HepG2 (cell line): ENCODE measurements at regions not wholly inside any gene's neighbourhood (a gene's known extent, or its start where the extent isn't known, plus 50 kb on each side); places are given as distances from the start of the nearest gene placed in this dataset.

ENCODE experiments used
- ATAC-seq: fragments of 200-7000 bp; cut with Tn5 transposase; 3 replicates; pipeline ENCODE4 v1.9.1; 2020; ENCODE audit warnings: mild to moderate bottlenecking, moderate library complexity
- BruUV-seq: library from RNA; stranded (reverse); fragments of 400-500 nt; replicated peaks from 2 replicates; lab custom pipeline; 2021; lab: Mats Ljungman, UMichigan
- CTCF ChIA-PET: fragments of 300-600 bp; formaldehyde crosslinking; extraction: SDS; loops from one replicate; lab custom pipeline; 2021; ENCODE audit warnings: low total read pairs, inconsistent platforms, low intra/inter-chr PET ratio; lab: Yijun Ruan, JAX
- POLR2A ChIA-PET: fragments of 350-600 bp; sonication (Branson Sonifier 250); formaldehyde crosslinking; loops from one replicate; lab custom pipeline; 2020; ENCODE audit warnings: antibody characterized with exemption, inconsistent platforms; lab: Yijun Ruan, JAX
- DNase-seq: peaks from one replicate; pipeline ENCODE4 v3.0.0-alpha.2; 2015; ENCODE audit warnings: low spot score
- FAIRE-seq: peaks from 3 replicates; lab custom pipeline; 2011; peaks lifted over from hg19 to GRCh38; lab: Jason Lieb, UNC
- H2AFZ ChIP-seq: one replicate; pipeline ENCODE4 v1.6.1; 2011; ENCODE audit warnings: low read length, inconsistent platforms
- H3K27ac ChIP-seq: fragments of 300-600 bp; 3 replicates; pipeline ENCODE4 v1.8.0; 2011; ENCODE audit warnings: mixed run types, mild to moderate bottlenecking, mixed read lengths, low read length, inconsistent platforms; ENCODE audit not compliant: insufficient read depth; ENCODE audit errors: extremely low read length
- H3K27me3 ChIP-seq, 2 experiments: fragments of 200-600 bp in 1 of 2; 2 replicates in 1 of 2; 3 replicates in 1 of 2; pipeline versions ENCODE4 v1.6.0 to v1.8.0; 2011; ENCODE audit warnings: low read length in 2 of 2, mild to moderate bottlenecking in 2 of 2, moderate library complexity in 2 of 2, inconsistent platforms in 1 of 2; ENCODE audit not compliant: insufficient read depth in 2 of 2, control insufficient read depth in 1 of 2
- H3K36me3 ChIP-seq, 2 experiments: fragments of 200-600 bp in 1 of 2; replicated peaks in 1 of 2; 2 replicates in 1 of 2; 3 replicates in 1 of 2; pipeline versions ENCODE4 v1.5.1 to v1.8.0; 2011; ENCODE audit warnings: low read length in 2 of 2, inconsistent platforms in 1 of 2; ENCODE audit not compliant: insufficient read depth in 2 of 2, control insufficient read depth in 1 of 2
- H3K4me1 ChIP-seq: 2 replicates; pipeline ENCODE4 v1.5.1; 2012; ENCODE audit warnings: low read length, inconsistent platforms; ENCODE audit not compliant: insufficient read depth
- H3K4me2 ChIP-seq: 2 replicates; pipeline ENCODE4 v1.6.0; 2011; ENCODE audit warnings: low read depth, low read length, inconsistent platforms
- H3K4me3 ChIP-seq, 3 experiments: fragments of 200-600 bp in 1 of 3; sonication (generic), shearing (Covaris generic) in 1 of 3; replicated peaks in 1 of 3; 2 replicates each; pipeline ENCODE4 v1.5.1; 2011 to 2016; ENCODE audit warnings: low read length in 3 of 3, inconsistent platforms in 2 of 3, low read depth in 2 of 3, mild to moderate bottlenecking in 2 of 3, control low read depth in 1 of 3, mixed read lengths in 1 of 3; ENCODE audit not compliant: insufficient read depth in 1 of 3
- H3K79me2 ChIP-seq: one replicate; pipeline ENCODE4 v1.6.1; 2011; ENCODE audit warnings: low read length, inconsistent platforms; ENCODE audit not compliant: insufficient read depth
- H3K9ac ChIP-seq: 2 replicates; pipeline ENCODE4 v1.6.0; 2011; ENCODE audit warnings: mild to moderate bottlenecking, low read depth, low read length, inconsistent platforms; ENCODE audit not compliant: insufficient read depth
- H3K9me3 ChIP-seq: 2 replicates; pipeline ENCODE4 v1.5.1; 2012; ENCODE audit warnings: mild to moderate bottlenecking, low read length
- H4K20me1 ChIP-seq: 2 replicates; pipeline ENCODE4 v1.6.0; 2011; ENCODE audit warnings: inconsistent platforms, mild to moderate bottlenecking, low read length, moderate library complexity; ENCODE audit not compliant: insufficient read depth
- E2F2 ChIP-seq: sonication (generic); formaldehyde crosslinking; IDR thresholded peaks from 2 replicates; pipeline ENCODE4 v1.4.0; 2020; ENCODE audit warnings: missing genetic modification reagents, borderline replicate concordance
- FOXM1 ChIP-seq: sonication (generic); formaldehyde crosslinking; IDR thresholded peaks from 2 replicates; pipeline ENCODE4 v1.5.0; 2020; ENCODE audit warnings: missing genetic modification reagents
- MAFK ChIP-seq, 2 experiments: IDR thresholded peaks in 1 of 2; conservative IDR thresholded peaks in 1 of 2; 2 replicates each; pipeline ENCODE4 v1.6.1; 2011; ENCODE audit warnings: improper control_type of control experiment in 2 of 2, low read length in 2 of 2
- NR3C1 ChIP-seq: sonication (generic); formaldehyde crosslinking; IDR thresholded peaks from 2 replicates; pipeline ENCODE4 v1.4.0; 2020; ENCODE audit warnings: missing genetic modification reagents
- PBX3 ChIP-seq: sonication (generic); formaldehyde crosslinking; IDR thresholded peaks from 2 replicates; pipeline ENCODE4 v1.8.1; 2023; ENCODE audit warnings: missing genetic modification reagents, inconsistent platforms, borderline replicate concordance
- RCOR2 ChIP-seq: IDR thresholded peaks from 2 replicates; pipeline ENCODE4 v1.6.1; 2016; ENCODE audit warnings: missing biosample characterization, missing genetic modification reagents
- RORA ChIP-seq: sonication (generic); formaldehyde crosslinking; IDR thresholded peaks from 2 replicates; pipeline ENCODE4 v1.5.0; 2020; ENCODE audit warnings: mild to moderate bottlenecking, missing genetic modification reagents, moderate library complexity
- SMAD1 ChIP-seq: sonication (generic); formaldehyde crosslinking; IDR thresholded peaks from 2 replicates; pipeline ENCODE4 v1.4.0; 2020; ENCODE audit warnings: missing genetic modification reagents, low read depth, mild to moderate bottlenecking, borderline replicate concordance
- STAG1 ChIP-seq: sonication (generic); formaldehyde crosslinking; IDR thresholded peaks from 2 replicates; pipeline ENCODE4 v1.4.0; 2020; ENCODE audit warnings: missing genetic modification reagents
- YEATS2 ChIP-seq: sonication (generic); formaldehyde crosslinking; IDR thresholded peaks from 2 replicates; pipeline ENCODE4 v1.4.0; 2020; ENCODE audit warnings: missing genetic modification reagents, borderline replicate concordance
- ZKSCAN1 ChIP-seq: fragments of 150-350 bp; IDR thresholded peaks from 2 replicates; pipeline ENCODE4 v1.6.1; 2014; ENCODE audit warnings: low read length
- ZMYM4 ChIP-seq: sonication (generic); formaldehyde crosslinking; IDR thresholded peaks from 2 replicates; pipeline ENCODE4 v1.8.1; 2023; ENCODE audit warnings: mild to moderate bottlenecking, missing genetic modification reagents
- ZNF282 ChIP-seq: fragments of 450-650 bp; IDR thresholded peaks from 2 replicates; pipeline ENCODE4 v1.6.1; 2018; ENCODE audit not compliant: partially characterized antibody
- ZNF34 ChIP-seq: sonication (generic); formaldehyde crosslinking; IDR thresholded peaks from 2 replicates; pipeline ENCODE4 v1.4.0; 2020; ENCODE audit warnings: mild to moderate bottlenecking, missing genetic modification reagents, borderline replicate concordance
- ZNF446 ChIP-seq: sonication (generic); formaldehyde crosslinking; IDR thresholded peaks from 2 replicates; pipeline ENCODE4 v1.5.0; 2020; ENCODE audit warnings: mild to moderate bottlenecking, missing genetic modification reagents
- ZNF558 ChIP-seq: sonication (generic); formaldehyde crosslinking; IDR thresholded peaks from 2 replicates; pipeline ENCODE4 v1.9.0; 2022; ENCODE audit warnings: mild to moderate bottlenecking, missing genetic modification reagents, borderline replicate concordance
- ZNF607 ChIP-seq: sonication (generic); formaldehyde crosslinking; IDR thresholded peaks from 2 replicates; pipeline ENCODE4 v1.5.1; 2020; ENCODE audit warnings: missing genetic modification reagents, mild to moderate bottlenecking, borderline replicate concordance
- ZNF629 ChIP-seq: sonication (generic); formaldehyde crosslinking; conservative IDR thresholded peaks from 2 replicates; pipeline ENCODE4 v1.5.0; 2020; ENCODE audit warnings: missing genetic modification reagents
- ZNF652 ChIP-seq: IDR thresholded peaks from 2 replicates; pipeline ENCODE4 v1.6.1; 2016; ENCODE audit warnings: low read depth, borderline replicate concordance
- ZNF781 ChIP-seq: sonication (generic); formaldehyde crosslinking; IDR thresholded peaks from 2 replicates; pipeline ENCODE4 v1.5.1; 2020; ENCODE audit warnings: borderline replicate concordance, mild to moderate bottlenecking, missing genetic modification reagents; ENCODE audit errors: not compliant biosample characterization
- ZNF782 ChIP-seq: sonication (generic); formaldehyde crosslinking; IDR thresholded peaks from 2 replicates; pipeline ENCODE4 v1.4.0; 2020; ENCODE audit warnings: missing genetic modification reagents, mild to moderate bottlenecking, borderline replicate concordance
- ZNF788 ChIP-seq: sonication (generic); formaldehyde crosslinking; IDR thresholded peaks from 2 replicates; pipeline ENCODE4 v1.5.0; 2020; ENCODE audit warnings: mild to moderate bottlenecking, missing genetic modification reagents, borderline replicate concordance
- ZNF800 ChIP-seq: sonication (generic); formaldehyde crosslinking; IDR thresholded peaks from 2 replicates; pipeline ENCODE4 v1.4.0; 2020; ENCODE audit warnings: missing genetic modification reagents
- WGBS: methylation state at CpG from one replicate; pipeline ENCODE4 v1.1.6; 2017; ENCODE audit warnings: low lambda C conversion rate; 5-methylcytosine and 5-hydroxymethylcytosine counted together
- in situ Hi-C: cut with HindIII; loops from 2 replicates; pipeline ENCODE4 v1.10.0; 2017; ENCODE audit warnings: low pct_unique_long_range_greater_than_20kb; ENCODE audit not compliant: extremely low pct_ligation_motif_present
- intact Hi-C: fragments of 100-400 bp; cut with micrococcal nuclease; formaldehyde crosslinking; loops from one replicate; pipeline ENCODE4 v1.10.0; 2022; ENCODE audit not compliant: unreplicated experiment

- TF ChIP-seq ZNF781 (CRISPR knock-in tag): no peak
- TF ChIP-seq ZNF446: no peak
- no peak for TF ChIP-seq E2F2
- no peak for TF ChIP-seq PBX3 (CRISPR knock-in tag)
- TF ChIP-seq RCOR2: no peak
- no peak for TF ChIP-seq ZNF34 (CRISPR knock-in tag)
- no peak for TF ChIP-seq SMAD1 (CRISPR knock-in tag)
- no peak for TF ChIP-seq YEATS2
- TF ChIP-seq ZMYM4 (CRISPR knock-in tag): no peak
- no peak for TF ChIP-seq RORA (CRISPR knock-in tag)
- TF ChIP-seq, all 625 proteins: peak for 0
These were observed 507.7 kb downstream of the PDHA2 start (continued) for GRCh38 chr4:96347582-96347981.

GRCh38 chr4:96352051-96352517, 512.2 kb downstream of the PDHA2 start:
- H3K27ac ChIP-seq: no peak overlapping the region
- H3K9ac ChIP-seq: no peak overlapping the region
- BruUV-seq: no TSS peak
- H3K4me2 ChIP-seq: no peak overlapping the region
- peak; percentile 0 for DNase-seq
- CTCF ChIA-PET: no interaction called here
- ATAC-seq: no peak
- no peak for FAIRE-seq
- no peaks in the 10 kb centered on the region for H3K36me3 ChIP-seq
- no peak overlapping the region for H3K4me3 ChIP-seq
- H3K4me1 ChIP-seq: no peaks in the 10 kb centered on the region
- 14% methylated on average over 3 of the region's 3 CpGs for WGBS
- intact Hi-C loops (loop anchor here (1.0 kb wide), 1 partner anchor 1186 kb away; no protein-coding TSS in a partner anchor), in situ Hi-C loops (no loop called here)
- POLR2A ChIA-PET: no interaction called here
- H2AFZ ChIP-seq: no peak overlapping the region
- H3K9me3 ChIP-seq: no peaks in the 10 kb centered on the region; the same call in none of the 2 replicates
- H4K20me1 ChIP-seq: no peaks in the 10 kb centered on the region
- H3K27me3 ChIP-seq: no peaks in the 10 kb centered on the region
- no peaks in the 10 kb centered on the region for H3K79me2 ChIP-seq
- TF ChIP-seq ZNF558 (CRISPR knock-in tag) (no peak), ZNF652 (no peak), FOXM1 (CRISPR knock-in tag) (no peak), NR3C1 (CRISPR knock-in tag) (no peak), ZNF282 (no peak), ZNF800 (CRISPR knock-in tag) (no peak), ZKSCAN1 (peak; percentile 13; the same call in 1 of the 2 replicates), ZNF629 (CRISPR knock-in tag) (no peak), MAFK (conservative IDR thresholded peaks at IDR 0.05 in 1 of 2, IDR thresholded peaks at IDR 0.05 in 1 of 2; ENCODE audit: low read length in 2 of 2) (peak; percentile 38 to 78; a peak in 3 of 4 replicates), STAG1 (CRISPR knock-in tag) (peak; percentile 18; the same call in 1 of the 2 replicates), ZNF607 (CRISPR knock-in tag) (no peak), ZNF782 (CRISPR knock-in tag) (no peak), ZNF788 (CRISPR knock-in tag) (no peak)
